HG03354 (cell line): ENCODE measurements at regions not wholly inside any gene's neighbourhood (a gene's known extent, or its start where the extent isn't known, plus 50 kb on each side); places are given as distances from the start of the nearest gene placed in this dataset.

ENCODE experiments used
- ATAC-seq: cut with Tn5 transposase; IDR thresholded peaks from one replicate; pipeline ENCODE4 v1.9.1; 2021; ENCODE audit warnings: mild to moderate bottlenecking; ENCODE audit not compliant: unreplicated experiment, poor library complexity, severe bottlenecking

- no peak for ATAC-seq
Measured at GRCh38 chr13:74466020-74466419, 331.8 kb upstream of the KLF12 start.

- ATAC-seq, result no peak
Measured at GRCh38 chr13:74465271-74465670, 331.1 kb upstream of the KLF12 start.

- ATAC-seq, result no peak
Measured at GRCh38 chr13:74464670-74465069, 330.5 kb upstream of the KLF12 start.

GRCh38 chr13:74461011-74461410 is 326.8 kb upstream of the KLF12 start:
- no peak for ATAC-seq

GRCh38 chr13:74452881-74453280 is 318.7 kb upstream of the KLF12 start:
- ATAC-seq, result no peak

- no peak for ATAC-seq
Measured at GRCh38 chr13:74452176-74452575, 318.0 kb upstream of the KLF12 start.

- ATAC-seq, result no peak
Measured at GRCh38 chr13:74450964-74451363, 316.8 kb upstream of the KLF12 start.

GRCh38 chr13:74450525-74450845 is 316.3 kb upstream of the KLF12 start:
- ATAC-seq, result no peak

GRCh38 chr13:74449811-74450524 is 315.8 kb upstream of the KLF12 start:
- ATAC-seq, result no peak

GRCh38 chr13:74444864-74445479 is 310.8 kb upstream of the KLF12 start:
- ATAC-seq, result no peak

- no peak for ATAC-seq
Measured at GRCh38 chr13:74444161-74444571, 310.0 kb upstream of the KLF12 start.

- no peak for ATAC-seq
Measured at GRCh38 chr13:74443631-74444030, 309.4 kb upstream of the KLF12 start.

- ATAC-seq, result no peak
Measured at GRCh38 chr13:74442751-74443150, 308.5 kb upstream of the KLF12 start.

GRCh38 chr13:74438901-74439300 is 304.7 kb upstream of the KLF12 start:
- ATAC-seq, result no peak

GRCh38 chr13:74434782-74435181 is 300.6 kb upstream of the KLF12 start:
- no peak for ATAC-seq

GRCh38 chr13:74424455-74424854 is 290.3 kb upstream of the KLF12 start:
- ATAC-seq, result no peak

- ATAC-seq, result no peak
Measured at GRCh38 chr13:74423434-74423833, 289.2 kb upstream of the KLF12 start.

- no peak for ATAC-seq
Measured at GRCh38 chr13:74414458-74414857, 280.3 kb upstream of the KLF12 start.

- no peak for ATAC-seq
Measured at GRCh38 chr13:74413482-74413881, 279.3 kb upstream of the KLF12 start.

GRCh38 chr13:74409551-74409950 is 275.3 kb upstream of the KLF12 start:
- no peak for ATAC-seq

- ATAC-seq, result no peak
Measured at GRCh38 chr13:74406420-74406819, 272.2 kb upstream of the KLF12 start.

GRCh38 chr13:74398599-74398998 is 264.4 kb upstream of the KLF12 start:
- no peak for ATAC-seq
